Cardiac fibroblast (primary cell): ENCODE measurements at regions not wholly inside any gene's neighbourhood (a gene's known extent, or its start where the extent isn't known, plus 50 kb on each side); places are given as distances from the start of the nearest gene placed in this dataset.

Source experiments
- DNase-seq, 2 donors: peaks; one replicate each; pipeline versions ENCODE4 v3.0.0 to v3.0.0-alpha.2; 2010; ENCODE audit warnings: low read depth in 2 of 2
- H3K4me3 ChIP-seq, 2 donors: replicated peaks in 1 of 2; 1 replicate in 1 of 2; 2 replicates in 1 of 2; pipeline ENCODE4 v1.5.1; 2011; ENCODE audit warnings: low read depth in 2 of 2, low read length in 2 of 2, mild to moderate bottlenecking in 2 of 2, moderate library complexity in 1 of 2
- TF ChIP-seq, protein P1 (sequence below): IDR thresholded peaks from one replicate; pipeline ENCODE4 v1.5.1; 2011; ENCODE audit warnings: low read depth, mild to moderate bottlenecking, low read length, inconsistent platforms

DNA sequence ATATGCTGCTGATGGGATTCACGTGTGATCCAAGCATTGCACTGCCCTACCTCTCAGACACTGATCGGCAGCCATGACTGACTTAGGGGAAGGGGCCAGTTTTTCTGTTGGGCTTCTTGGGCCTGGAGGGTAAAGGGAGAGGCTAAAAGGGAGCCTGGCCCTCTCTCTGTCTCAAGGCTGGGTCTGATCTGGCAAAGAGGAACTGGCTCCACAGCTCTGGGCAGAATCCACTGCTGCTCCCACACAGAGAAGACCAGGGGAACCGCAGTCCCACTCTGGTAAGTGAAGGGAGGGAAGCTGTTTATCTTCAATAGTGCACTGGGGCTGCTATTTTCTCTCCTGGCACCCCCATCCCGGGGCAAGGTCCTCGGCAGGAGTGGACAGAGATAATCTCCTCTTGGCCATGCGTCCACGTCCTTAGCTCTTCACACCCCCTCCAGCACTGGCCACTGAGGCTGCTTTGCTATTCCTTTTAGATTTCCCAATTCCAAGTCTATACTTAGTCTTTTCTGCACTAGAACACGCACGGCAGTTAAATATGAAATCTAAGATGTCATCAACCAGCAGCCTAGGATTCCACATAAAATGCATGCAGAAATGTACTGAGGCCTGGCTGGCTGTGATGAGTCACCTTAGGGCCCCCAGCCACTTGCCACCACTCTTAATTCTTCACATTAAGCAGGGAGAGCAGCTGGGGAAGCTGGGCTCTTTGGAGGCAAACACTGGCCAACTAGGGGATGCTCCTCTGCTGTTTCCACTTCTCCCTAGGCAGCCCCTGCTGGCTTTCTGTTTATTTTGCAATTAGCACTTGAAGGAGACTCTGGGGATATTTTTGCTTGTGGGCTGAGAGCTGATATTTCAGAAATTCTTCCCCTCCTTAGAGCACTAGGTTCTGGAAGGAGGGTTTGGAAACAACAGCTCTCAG, 87.8 kb upstream of the ARMC2 start:
- DNase-seq = peak in 1 of 2 donors; percentile 37
- TF ChIP-seq, protein P1, sequence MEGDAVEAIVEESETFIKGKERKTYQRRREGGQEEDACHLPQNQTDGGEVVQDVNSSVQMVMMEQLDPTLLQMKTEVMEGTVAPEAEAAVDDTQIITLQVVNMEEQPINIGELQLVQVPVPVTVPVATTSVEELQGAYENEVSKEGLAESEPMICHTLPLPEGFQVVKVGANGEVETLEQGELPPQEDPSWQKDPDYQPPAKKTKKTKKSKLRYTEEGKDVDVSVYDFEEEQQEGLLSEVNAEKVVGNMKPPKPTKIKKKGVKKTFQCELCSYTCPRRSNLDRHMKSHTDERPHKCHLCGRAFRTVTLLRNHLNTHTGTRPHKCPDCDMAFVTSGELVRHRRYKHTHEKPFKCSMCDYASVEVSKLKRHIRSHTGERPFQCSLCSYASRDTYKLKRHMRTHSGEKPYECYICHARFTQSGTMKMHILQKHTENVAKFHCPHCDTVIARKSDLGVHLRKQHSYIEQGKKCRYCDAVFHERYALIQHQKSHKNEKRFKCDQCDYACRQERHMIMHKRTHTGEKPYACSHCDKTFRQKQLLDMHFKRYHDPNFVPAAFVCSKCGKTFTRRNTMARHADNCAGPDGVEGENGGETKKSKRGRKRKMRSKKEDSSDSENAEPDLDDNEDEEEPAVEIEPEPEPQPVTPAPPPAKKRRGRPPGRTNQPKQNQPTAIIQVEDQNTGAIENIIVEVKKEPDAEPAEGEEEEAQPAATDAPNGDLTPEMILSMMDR = no peak
- no peak overlapping the region for H3K4me3 ChIP-seq

- TF ChIP-seq, protein P1 = no peak
- H3K4me3 ChIP-seq = no peak overlapping the region
- no peak for DNase-seq
These were observed 85.8 kb upstream of the ARMC2 start for GRCh38 chr6:108762394-108762793.

DNA sequence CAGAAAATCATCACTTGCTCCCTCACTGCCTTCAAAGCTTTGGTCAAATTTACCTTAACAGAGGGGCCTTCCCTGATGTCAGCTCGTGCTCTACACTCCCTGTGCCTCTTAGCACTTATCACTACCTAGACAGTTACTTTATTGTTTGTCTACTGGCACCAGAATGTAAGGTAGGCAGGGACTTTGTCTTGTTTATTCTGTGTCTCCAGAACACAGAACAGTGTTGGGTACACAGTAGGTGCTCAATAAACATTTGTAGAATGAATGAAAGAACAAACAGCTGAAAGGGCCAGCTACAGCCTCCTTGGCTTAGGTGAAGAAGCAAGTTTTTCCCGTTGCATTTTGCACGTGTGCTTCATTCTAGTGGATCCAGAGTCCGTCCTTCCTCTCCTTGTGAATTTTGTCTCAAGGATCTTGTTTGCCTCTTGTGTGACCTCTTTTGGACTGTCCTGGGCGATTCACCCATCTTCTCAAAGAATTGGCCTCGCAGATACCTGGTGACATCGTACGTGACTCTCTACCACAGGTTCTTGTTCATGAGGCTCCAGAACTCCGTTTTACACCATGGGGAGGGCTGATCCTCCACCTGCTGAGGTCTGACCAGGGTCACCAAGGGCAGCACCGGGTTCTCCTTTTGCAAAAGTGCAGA, 84.2 kb upstream of the ARMC2 start:
- H3K4me3 ChIP-seq = no peak overlapping the region
- no peak for DNase-seq
- TF ChIP-seq, protein P1 = no peak

DNA sequence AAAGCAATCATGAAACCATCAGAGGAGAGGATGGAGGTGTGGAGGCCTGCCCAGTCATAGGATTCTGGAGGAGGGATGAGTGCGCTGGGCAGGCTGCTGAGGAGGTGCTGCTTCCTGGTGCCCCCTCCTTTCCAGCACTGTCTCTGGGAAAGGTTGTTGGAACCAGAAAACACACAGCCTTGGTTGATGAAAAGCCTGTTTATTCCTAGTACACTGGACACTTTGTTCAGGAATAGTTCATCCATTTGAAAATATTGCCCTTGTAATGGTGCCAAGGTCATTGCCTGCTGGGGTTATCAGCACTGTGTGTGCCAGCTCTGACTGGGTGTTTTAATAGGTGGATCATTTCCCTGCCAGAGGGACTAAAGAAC, 83.7 kb upstream of the ARMC2 start:
- no peak for DNase-seq
- TF ChIP-seq, protein P1 = no peak
- no peak overlapping the region for H3K4me3 ChIP-seq

- H3K4me3 ChIP-seq = no peak overlapping the region
- TF ChIP-seq, protein P1 = no peak
- DNase-seq = no peak
These were observed 82.7 kb upstream of the ARMC2 start for GRCh38 chr6:108765495-108765894.

GRCh38 chr6:108766419-108766818, 81.8 kb upstream of the ARMC2 start:
- no peak overlapping the region for H3K4me3 ChIP-seq
- TF ChIP-seq, protein P1 = no peak
- DNase-seq = no peak
